AG04450 (cell line): ENCODE measurements at regions not wholly inside any gene's neighbourhood (a gene's known extent, or its start where the extent isn't known, plus 50 kb on each side); places are given as distances from the start of the nearest gene placed in this dataset.
A peak's percentile ranks its signal among the peaks of the same experiment; 100 is the strongest.

Experiments
- CTCF ChIA-PET: fragments of 300-600, 350-600 bp; formaldehyde crosslinking; extraction: SDS; loops from one replicate; lab custom pipeline; 2022; ENCODE audit warnings: antibody characterized with exemption, inconsistent platforms; lab: Charles Lee
- POLR2A ChIA-PET: fragments of 350-600 bp; formaldehyde crosslinking; extraction: SDS; loops from one replicate; lab custom pipeline; 2021; ENCODE audit warnings: antibody characterized with exemption, inconsistent platforms; lab: Yijun Ruan, JAX
- DNase-seq: peaks from one replicate; pipeline ENCODE4 v3.0.0-alpha.2; 2011; ENCODE audit warnings: low read depth, low spot score
- H3K27ac ChIP-seq: one replicate; pipeline ENCODE4 v1.5.1; 2012; ENCODE audit warnings: low read depth, low read length, control low read depth
- H3K27me3 ChIP-seq: one replicate; pipeline ENCODE4 v1.6.0; 2012; ENCODE audit warnings: low read length; ENCODE audit not compliant: control insufficient read depth, insufficient read depth
- H3K4me3 ChIP-seq: 2 replicates; pipeline ENCODE4 v1.5.1; 2011; ENCODE audit warnings: mild to moderate bottlenecking, low read depth, low read length, control low read depth
- H3K9me3 ChIP-seq: 2 replicates; pipeline ENCODE4 v1.5.1; 2012; ENCODE audit warnings: low read length; ENCODE audit not compliant: control insufficient read depth, insufficient read depth
- TF ChIP-seq, protein P1 (sequence below): IDR thresholded peaks from 2 replicates; pipeline ENCODE4 v1.5.1; 2011; ENCODE audit warnings: low read depth, low read length, control low read depth, inconsistent platforms

DNA sequence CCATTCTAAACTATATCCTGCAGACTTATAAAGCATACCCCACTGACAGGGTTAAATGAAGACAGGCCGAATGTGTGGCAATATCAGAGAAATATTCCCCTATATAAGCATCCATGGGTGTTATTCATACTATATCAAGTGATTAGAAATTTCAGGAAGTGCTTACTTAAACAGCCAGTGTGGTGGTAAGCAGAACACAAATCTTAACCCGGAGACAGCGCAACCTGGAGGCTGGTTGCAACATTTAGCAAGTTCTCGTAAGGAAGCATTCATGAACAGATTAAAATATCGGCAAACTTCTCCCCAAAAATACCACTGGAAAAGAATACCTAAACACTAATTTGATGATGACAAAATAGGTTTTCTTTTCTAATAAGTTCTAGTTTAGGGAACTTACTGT is 261.2 kb downstream of the CBLL2 start:
- H3K27ac ChIP-seq: no peak overlapping the region
- no peak for DNase-seq
- TF ChIP-seq, protein P1, sequence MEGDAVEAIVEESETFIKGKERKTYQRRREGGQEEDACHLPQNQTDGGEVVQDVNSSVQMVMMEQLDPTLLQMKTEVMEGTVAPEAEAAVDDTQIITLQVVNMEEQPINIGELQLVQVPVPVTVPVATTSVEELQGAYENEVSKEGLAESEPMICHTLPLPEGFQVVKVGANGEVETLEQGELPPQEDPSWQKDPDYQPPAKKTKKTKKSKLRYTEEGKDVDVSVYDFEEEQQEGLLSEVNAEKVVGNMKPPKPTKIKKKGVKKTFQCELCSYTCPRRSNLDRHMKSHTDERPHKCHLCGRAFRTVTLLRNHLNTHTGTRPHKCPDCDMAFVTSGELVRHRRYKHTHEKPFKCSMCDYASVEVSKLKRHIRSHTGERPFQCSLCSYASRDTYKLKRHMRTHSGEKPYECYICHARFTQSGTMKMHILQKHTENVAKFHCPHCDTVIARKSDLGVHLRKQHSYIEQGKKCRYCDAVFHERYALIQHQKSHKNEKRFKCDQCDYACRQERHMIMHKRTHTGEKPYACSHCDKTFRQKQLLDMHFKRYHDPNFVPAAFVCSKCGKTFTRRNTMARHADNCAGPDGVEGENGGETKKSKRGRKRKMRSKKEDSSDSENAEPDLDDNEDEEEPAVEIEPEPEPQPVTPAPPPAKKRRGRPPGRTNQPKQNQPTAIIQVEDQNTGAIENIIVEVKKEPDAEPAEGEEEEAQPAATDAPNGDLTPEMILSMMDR: no peak
- ChIA-PET CTCF (no interaction called here), POLR2A (no interaction called here)
- H3K4me3 ChIP-seq: no peak overlapping the region
- no peaks in the 10 kb centered on the region for H3K9me3 ChIP-seq
- H3K27me3 ChIP-seq: no peaks in the 10 kb centered on the region

DNA sequence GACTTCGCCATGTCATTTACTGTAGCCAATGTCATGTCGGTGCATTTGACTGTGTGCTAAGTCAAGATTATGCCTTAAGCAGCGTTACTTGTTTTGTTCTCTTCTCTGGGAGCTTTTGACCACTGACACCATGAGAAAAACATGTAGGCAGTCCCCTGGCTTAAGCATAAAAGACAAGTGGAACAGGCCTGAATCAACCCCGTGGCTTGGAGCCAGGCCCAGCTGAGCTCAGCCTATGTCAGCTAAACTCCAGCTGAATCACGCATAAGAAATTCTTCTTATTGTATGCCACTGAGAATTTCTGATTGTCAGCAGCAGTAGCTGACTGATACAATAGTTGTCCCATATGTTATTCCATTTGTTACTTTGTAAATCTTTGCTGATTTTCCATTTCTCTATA is 261.9 kb downstream of the CBLL2 start:
- DNase-seq: peak; percentile 47
- TF ChIP-seq, protein P1: no peak
- Histone ChIP-seq H3K4me3 (no peak overlapping the region), H3K27me3 (no peaks in the 10 kb centered on the region), H3K9me3 (no peaks in the 10 kb centered on the region), H3K27ac (no peak overlapping the region)
- POLR2A ChIA-PET: no interaction called here
- CTCF ChIA-PET: no interaction called here

DNA sequence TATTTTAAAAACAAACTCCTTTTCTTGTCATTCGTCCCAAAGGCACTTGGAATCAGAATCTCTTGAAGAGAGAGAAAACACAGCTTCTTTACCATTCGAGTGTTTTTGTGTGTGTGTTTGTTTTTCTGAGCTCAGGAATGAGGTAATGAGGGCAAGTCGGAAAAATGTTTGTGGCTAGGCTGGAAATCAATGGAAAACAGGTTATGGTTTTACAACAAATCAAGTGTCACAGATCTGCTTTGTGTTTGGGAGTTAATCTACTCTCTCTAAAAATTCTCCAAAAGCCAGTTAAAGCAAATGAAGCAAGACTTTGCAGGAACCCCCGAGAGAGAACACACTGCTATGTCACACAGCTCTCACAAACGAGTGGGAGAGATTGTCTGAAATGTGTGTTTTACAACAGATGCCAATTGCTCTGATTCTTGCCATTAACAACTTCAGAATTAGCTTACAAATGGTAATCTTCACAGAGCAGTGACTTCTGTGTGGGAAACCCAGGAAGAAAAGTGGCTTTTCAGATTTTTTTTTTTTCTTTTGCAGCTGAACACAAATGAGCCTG is 264.1 kb downstream of the CBLL2 start:
- no peak overlapping the region for H3K27ac ChIP-seq
- CTCF ChIA-PET: no interaction called here
- H3K9me3 ChIP-seq: no peaks in the 10 kb centered on the region
- no peak for DNase-seq
- TF ChIP-seq, protein P1: no peak
- no peak overlapping the region for H3K4me3 ChIP-seq
- H3K27me3 ChIP-seq: no peaks in the 10 kb centered on the region
- POLR2A ChIA-PET: interaction anchor here (0.7 kb wide), 1 partner anchor 357 kb away, joined by 4 read pairs; no protein-coding TSS in a partner anchor

DNA sequence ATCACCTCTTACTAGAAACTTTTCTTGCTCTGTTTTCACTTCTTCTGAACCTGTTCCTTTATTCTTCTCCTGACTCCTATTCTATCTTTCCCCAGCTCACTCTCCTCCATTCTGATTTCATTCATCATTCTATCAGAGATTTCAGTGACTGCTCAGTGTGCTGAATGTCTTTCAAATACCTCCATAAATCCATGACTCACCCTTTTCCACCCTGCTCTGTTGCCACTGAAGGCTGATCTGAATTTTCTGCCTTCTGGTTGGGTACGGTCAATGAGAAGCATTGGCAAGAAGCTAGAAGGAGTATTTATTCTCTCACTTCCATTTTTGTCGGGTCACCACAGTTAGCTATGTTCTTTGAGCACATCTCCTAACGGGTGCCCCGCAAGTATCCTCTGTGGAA is 265.9 kb downstream of the CBLL2 start:
- no peak for DNase-seq
- CTCF ChIA-PET: no interaction called here
- TF ChIP-seq, protein P1: no peak
- Histone ChIP-seq H3K27me3 (no peaks in the 10 kb centered on the region), H3K9me3 (no peaks in the 10 kb centered on the region), H3K27ac (no peak overlapping the region), H3K4me3 (no peak overlapping the region)
- POLR2A ChIA-PET: no interaction called here

DNA sequence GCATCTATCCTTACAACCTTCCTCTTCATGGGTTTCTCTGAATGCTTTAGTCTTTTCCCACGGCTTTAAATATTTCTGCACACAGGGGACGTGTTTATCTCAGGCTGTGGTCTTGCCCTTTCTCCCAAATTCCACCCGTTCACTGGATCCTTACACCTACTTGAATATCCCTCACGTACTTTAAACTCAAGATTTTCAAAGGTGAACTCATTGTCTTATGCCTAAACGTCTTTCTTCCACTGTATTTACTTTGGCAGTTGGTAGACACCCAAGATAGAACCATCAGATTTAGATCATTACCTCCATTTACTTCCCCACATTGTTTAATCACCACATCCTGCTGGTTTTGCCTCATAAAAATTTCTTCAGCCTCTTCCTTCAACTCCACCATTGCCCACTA is 269.2 kb downstream of the CBLL2 start:
- ChIA-PET CTCF (no interaction called here), POLR2A (no interaction called here)
- Histone ChIP-seq H3K4me3 (no peak overlapping the region), H3K27me3 (no peaks in the 10 kb centered on the region), H3K27ac (no peak overlapping the region), H3K9me3 (no peaks in the 10 kb centered on the region)
- DNase-seq: no peak
- TF ChIP-seq, protein P1: no peak
